SK-MEL-5 (cell line): ENCODE measurements at regions not wholly inside any gene's neighbourhood (a gene's known extent, or its start where the extent isn't known, plus 50 kb on each side); places are given as distances from the start of the nearest gene placed in this dataset.
"Not testable (repeated sequence)": the region's sequence is repeated elsewhere in the genome, so short reads cannot be mapped to it uniquely, and the experiment has no call there.

Source experiments
- DNase-seq: peaks from one replicate; pipeline ENCODE4 v3.0.0-alpha.2; 2016; ENCODE audit warnings: low read depth, low spot score
- in situ Hi-C: cut with HindIII; loops from 2 replicates; pipeline ENCODE4 v1.10.0; 2016; ENCODE audit warnings: low sequenced_read_pairs, high pct_unique_total_duplicates, low pct_unique_long_range_greater_than_20kb

GRCh38 chr4:151511548-151511947 lies 102.6 kb downstream of the FHIP1A start:
- DNase-seq, in situ Hi-C loops: not testable (repeated sequence)

GRCh38 chr4:151517896-151518295 lies 108.9 kb downstream of the FHIP1A start:
- no peak for DNase-seq
- in situ Hi-C loops = no loop called here

- DNase-seq = no peak
- in situ Hi-C loops = no loop called here
These were observed 109.4 kb downstream of the FHIP1A start for GRCh38 chr4:151518359-151518758.

GRCh38 chr4:151519728-151520415 lies 110.9 kb downstream of the FHIP1A start:
- DNase-seq = no peak
- in situ Hi-C loops = no loop called here

- in situ Hi-C loops = no loop called here
- no peak for DNase-seq
These were observed 114.0 kb downstream of the FHIP1A start for GRCh38 chr4:151522866-151523519.

- in situ Hi-C loops = no loop called here
- DNase-seq = no peak
These were observed 115.6 kb downstream of the FHIP1A start for GRCh38 chr4:151524610-151525009.

GRCh38 chr4:151526489-151526888 lies 117.5 kb downstream of the FHIP1A start:
- DNase-seq, in situ Hi-C loops: not testable (repeated sequence)

GRCh38 chr4:151527699-151528098 lies 118.7 kb downstream of the FHIP1A start:
- in situ Hi-C loops = no loop called here
- DNase-seq = no peak

GRCh38 chr4:151529187-151529586 lies 120.2 kb downstream of the FHIP1A start:
- in situ Hi-C loops = no loop called here
- no peak for DNase-seq

GRCh38 chr4:151530230-151530629 lies 121.3 kb downstream of the FHIP1A start:
- in situ Hi-C loops = no loop called here

GRCh38 chr4:151530783-151531182 lies 121.8 kb downstream of the FHIP1A start:
- in situ Hi-C loops = no loop called here
- DNase-seq = peak; percentile 13

More at GRCh38 chr4:151530230-151530629, 121.3 kb downstream of the FHIP1A start:
- DNase-seq = no peak

- in situ Hi-C loops = no loop called here
- no peak for DNase-seq
These were observed 123.2 kb downstream of the FHIP1A start for GRCh38 chr4:151532001-151532708.

- in situ Hi-C loops = no loop called here
- DNase-seq = no peak
These were observed 125.2 kb downstream of the FHIP1A start for GRCh38 chr4:151534195-151534594.

- no peak for DNase-seq
- in situ Hi-C loops = no loop called here
These were observed 126.4 kb downstream of the FHIP1A start for GRCh38 chr4:151535366-151535765.

GRCh38 chr4:151537687-151538086 lies 128.7 kb downstream of the FHIP1A start:
- DNase-seq = no peak
- in situ Hi-C loops = no loop called here

GRCh38 chr4:151538963-151539362 lies 130.0 kb downstream of the FHIP1A start:
- in situ Hi-C loops = no loop called here
- no peak for DNase-seq

GRCh38 chr4:151540728-151541388 lies 131.9 kb downstream of the FHIP1A start:
- in situ Hi-C loops = no loop called here
- peak; percentile 56 for DNase-seq

- DNase-seq = no peak
- in situ Hi-C loops = no loop called here
These were observed 132.6 kb downstream of the FHIP1A start for GRCh38 chr4:151541389-151542071.
